GM12878 (cell line): ENCODE measurements at regions not wholly inside any gene's neighbourhood (a gene's known extent, or its start where the extent isn't known, plus 50 kb on each side); places are given as distances from the start of the nearest gene placed in this dataset.

ENCODE experiments used
- ATF7 ChIP-seq: fragments of 450-650 bp; IDR thresholded peaks from 2 replicates; pipeline ENCODE4 v1.6.1; 2016; ENCODE audit warnings: low read depth, mild to moderate bottlenecking
- CBX5 ChIP-seq: sonication (generic); IDR thresholded peaks from 2 replicates; pipeline ENCODE4 v1.6.1; 2016; ENCODE audit warnings: low read depth, moderate library complexity, mild to moderate bottlenecking, inconsistent platforms
- CTCF ChIP-seq, 3 experiments: IDR thresholded peaks in 2 of 3; conservative IDR thresholded peaks in 1 of 3; 2 replicates each; pipeline ENCODE4 v1.5.1; 2011; ENCODE audit warnings: low read depth in 3 of 3, low read length in 3 of 3, mild to moderate bottlenecking in 3 of 3, control low read depth in 2 of 3, moderate library complexity in 2 of 3, inconsistent platforms in 1 of 3, mixed read lengths in 1 of 3; ENCODE audit not compliant: control insufficient read depth in 2 of 3, insufficient read depth in 1 of 3; ENCODE audit errors: extremely low read depth in 1 of 3
- FOS ChIP-seq: IDR thresholded peaks from 3 replicates; pipeline ENCODE4 v1.6.1; 2011; ENCODE audit warnings: borderline replicate concordance; ENCODE audit not compliant: insufficient read length; ENCODE audit errors: extremely low read depth
- HDAC2 ChIP-seq: fragments of 200-600 bp; sonication (generic); IDR thresholded peaks from 2 replicates; pipeline ENCODE4 v1.6.1; 2017
- JUND ChIP-seq: IDR thresholded peaks from 2 replicates; pipeline ENCODE4 v1.6.1; 2012; ENCODE audit warnings: low read depth, mild to moderate bottlenecking, low read length, improper control_type of control experiment, moderate library complexity
- MLLT1 ChIP-seq: fragments of 450-650 bp; IDR thresholded peaks from 2 replicates; pipeline ENCODE4 v1.6.1; 2016; ENCODE audit warnings: mild to moderate bottlenecking
- POLR2A ChIP-seq: IDR thresholded peaks from 2 replicates; pipeline ENCODE4 v1.6.1; 2011; ENCODE audit warnings: low read depth, mild to moderate bottlenecking, low read length
- POLR2AphosphoS2 ChIP-seq: IDR thresholded peaks from 2 replicates; pipeline ENCODE4 v1.6.1; 2011; ENCODE audit warnings: low read depth, mild to moderate bottlenecking, low read length, improper control_type of control experiment, moderate library complexity
- RAD21 ChIP-seq: IDR thresholded peaks from 2 replicates; pipeline ENCODE4 v1.6.1; 2011; ENCODE audit warnings: mild to moderate bottlenecking, low read depth, low read length, moderate library complexity; ENCODE audit not compliant: insufficient read depth
- USF2 ChIP-seq: IDR thresholded peaks from 2 replicates; pipeline ENCODE4 v1.6.1; 2011; ENCODE audit warnings: low read depth, low read length, improper control_type of control experiment, borderline replicate concordance
- YY1 ChIP-seq: IDR thresholded peaks from 2 replicates; pipeline ENCODE4 v1.6.1; 2011; ENCODE audit warnings: low read depth, mild to moderate bottlenecking, low read length
- ZBED1 ChIP-seq: IDR thresholded peaks from 2 replicates; pipeline ENCODE4 v1.6.1; 2016; ENCODE audit warnings: borderline replicate concordance
- ZZZ3 ChIP-seq: IDR thresholded peaks from 2 replicates; pipeline ENCODE4 v1.6.1; 2011; ENCODE audit warnings: low read depth; ENCODE audit not compliant: control insufficient read depth, insufficient read length

GRCh38 chr6:85714893-85715530, 72.3 kb upstream of the SYNCRIP start:
- TF ChIP-seq CBX5 (no peak), MLLT1 (no peak), FOS (no peak), POLR2A (no peak), YY1 (no peak), ZZZ3 (no peak), RAD21 (no peak), CTCF (IDR thresholded peaks at IDR 0.05 in 2 of 3, conservative IDR thresholded peaks at IDR 0.05 in 1 of 3; ENCODE audit: control insufficient read depth in 2 of 3, extremely low read depth in 1 of 3, insufficient read depth in 1 of 3, low read depth in 3 of 3, low read length in 3 of 3) (no peak), HDAC2 (no peak), ATF7 (no peak), ZBED1 (no peak), POLR2AphosphoS2 (no peak), USF2 (no peak), JUND (no peak)
